ENCODE measurements at regions not wholly inside any gene's neighbourhood (a gene's known extent, or its start where the extent isn't known, plus 50 kb on each side); places are given as distances from the start of the nearest gene placed in this dataset.

GRCh38 chr6:85163156-85164080, 286.5 kb upstream of the NT5E start:
- no peaks in the 10 kb centered on the region for H3K4me1 ChIP-seq (ENCODE audit: insufficient read depth, low read length)
- FAIRE-seq (no peak), DNase-seq (ENCODE audit: low read depth) (no peak)
- H3K27me3 Mint-ChIP-seq (ENCODE audit: low read depth, unreplicated experiment) = peaks cover 5% of the 10 kb centered on the region
- H3K9ac ChIP-seq (ENCODE audit: low read length) = no peak overlapping the region
- no peak overlapping the region for H3K27ac Mint-ChIP-seq (ENCODE audit: unreplicated experiment)
- no peaks in the 10 kb centered on the region for H3K9me3 ChIP-seq (ENCODE audit: insufficient read depth, low read depth, low read length)
- no peaks in the 10 kb centered on the region for H3K9me3 Mint-ChIP-seq (ENCODE audit: unreplicated experiment)
- H3K27me3 ChIP-seq (ENCODE audit: insufficient read depth, low read length) = no peaks in the 10 kb centered on the region
- TF ChIP-seq CTCF (IDR thresholded peaks at IDR 0.05; ENCODE audit: insufficient read depth, low read depth, low read length) (no peak), EZH2 (IDR thresholded peaks at IDR 0.05; ENCODE audit: insufficient read depth, low read length) (no peak)
- no peak overlapping the region for H3K4me3 ChIP-seq (ENCODE audit: insufficient read depth, low read depth, low read length)
- no peaks in the 10 kb centered on the region for H3K36me3 Mint-ChIP-seq (ENCODE audit: low read depth, unreplicated experiment)
- no peaks in the 10 kb centered on the region for H4K20me1 ChIP-seq (ENCODE audit: insufficient read depth, low read length)
- H3K4me2 ChIP-seq (ENCODE audit: low read length) = no peak overlapping the region
- no peak overlapping the region for H2AFZ ChIP-seq (ENCODE audit: low read depth, low read length)
- no peak overlapping the region for H3K27ac ChIP-seq (ENCODE audit: low read depth, low read length)
- H3K4me3 Mint-ChIP-seq (ENCODE audit: unreplicated experiment) = no peak overlapping the region
- H3K36me3 ChIP-seq (ENCODE audit: insufficient read depth, low read length) = no peaks in the 10 kb centered on the region
- peaks cover 5% of the 10 kb centered on the region for H3K4me1 Mint-ChIP-seq (ENCODE audit: low read depth, unreplicated experiment)
- H3K79me2 ChIP-seq (ENCODE audit: insufficient read depth, low read length) = no peaks in the 10 kb centered on the region

GRCh38 chr6:85157311-85157710, 292.6 kb upstream of the NT5E start:
- DNase-seq (ENCODE audit: low read depth) (no peak), FAIRE-seq (no peak)
- no peak overlapping the region for H3K27ac Mint-ChIP-seq (ENCODE audit: unreplicated experiment)
- Histone ChIP-seq H3K4me3 (ENCODE audit: insufficient read depth, low read depth, low read length) (no peak overlapping the region), H3K27ac (ENCODE audit: low read depth, low read length) (no peak overlapping the region), H3K9ac (ENCODE audit: low read length) (no peak overlapping the region), H4K20me1 (ENCODE audit: insufficient read depth, low read length) (no peaks in the 10 kb centered on the region), H3K36me3 (ENCODE audit: insufficient read depth, low read length) (no peaks in the 10 kb centered on the region), H3K4me2 (ENCODE audit: low read length) (no peak overlapping the region), H3K9me3 (ENCODE audit: insufficient read depth, low read depth, low read length) (no peaks in the 10 kb centered on the region), H3K79me2 (ENCODE audit: insufficient read depth, low read length) (no peaks in the 10 kb centered on the region), H3K4me1 (ENCODE audit: insufficient read depth, low read length) (no peaks in the 10 kb centered on the region), H3K27me3 (ENCODE audit: insufficient read depth, low read length) (no peaks in the 10 kb centered on the region), H2AFZ (ENCODE audit: low read depth, low read length) (no peak overlapping the region)
- no peaks in the 10 kb centered on the region for H3K36me3 Mint-ChIP-seq (ENCODE audit: low read depth, unreplicated experiment)
- H3K9me3 Mint-ChIP-seq (ENCODE audit: unreplicated experiment) = no peaks in the 10 kb centered on the region
- no peaks in the 10 kb centered on the region for H3K27me3 Mint-ChIP-seq (ENCODE audit: low read depth, unreplicated experiment)
- no peaks in the 10 kb centered on the region for H3K4me1 Mint-ChIP-seq (ENCODE audit: low read depth, unreplicated experiment)
- TF ChIP-seq CTCF (IDR thresholded peaks at IDR 0.05; ENCODE audit: insufficient read depth, low read depth, low read length) (no peak), EZH2 (IDR thresholded peaks at IDR 0.05; ENCODE audit: insufficient read depth, low read length) (no peak)
- no peak overlapping the region for H3K4me3 Mint-ChIP-seq (ENCODE audit: unreplicated experiment)

- Histone ChIP-seq H3K79me2 (ENCODE audit: insufficient read depth, low read length) (no peaks in the 10 kb centered on the region), H2AFZ (ENCODE audit: low read depth, low read length) (no peak overlapping the region), H3K27ac (ENCODE audit: low read depth, low read length) (no peak overlapping the region), H3K9ac (ENCODE audit: low read length) (no peak overlapping the region), H3K4me1 (ENCODE audit: insufficient read depth, low read length) (no peaks in the 10 kb centered on the region), H3K9me3 (ENCODE audit: insufficient read depth, low read depth, low read length) (no peaks in the 10 kb centered on the region), H3K4me2 (ENCODE audit: low read length) (no peak overlapping the region), H3K4me3 (ENCODE audit: insufficient read depth, low read depth, low read length) (no peak overlapping the region), H3K27me3 (ENCODE audit: insufficient read depth, low read length) (no peaks in the 10 kb centered on the region), H4K20me1 (ENCODE audit: insufficient read depth, low read length) (no peaks in the 10 kb centered on the region), H3K36me3 (ENCODE audit: insufficient read depth, low read length) (no peaks in the 10 kb centered on the region)
- no peaks in the 10 kb centered on the region for H3K36me3 Mint-ChIP-seq (ENCODE audit: low read depth, unreplicated experiment)
- H3K4me1 Mint-ChIP-seq (ENCODE audit: low read depth, unreplicated experiment) = no peaks in the 10 kb centered on the region
- no peak overlapping the region for H3K27ac Mint-ChIP-seq (ENCODE audit: unreplicated experiment)
- peaks cover 2% of the 10 kb centered on the region for H3K9me3 Mint-ChIP-seq (ENCODE audit: unreplicated experiment)
- TF ChIP-seq CTCF (IDR thresholded peaks at IDR 0.05; ENCODE audit: insufficient read depth, low read depth, low read length) (no peak), EZH2 (IDR thresholded peaks at IDR 0.05; ENCODE audit: insufficient read depth, low read length) (no peak)
- H3K4me3 Mint-ChIP-seq (ENCODE audit: unreplicated experiment) = no peak overlapping the region
- H3K27me3 Mint-ChIP-seq (ENCODE audit: low read depth, unreplicated experiment) = peaks cover 11% of the 10 kb centered on the region
- FAIRE-seq (peak; percentile 49), DNase-seq (ENCODE audit: low read depth) (no peak)
These were observed 306.2 kb upstream of the NT5E start for GRCh38 chr6:85143676-85144075.
